Activated T-cell treated with anti-CD3 and anti-CD28 coated beads, Interleukin-2, amount 50 U/mL, for 4 hours (primary cell): ENCODE measurements at regions not wholly inside any gene's neighbourhood (a gene's known extent, or its start where the extent isn't known, plus 50 kb on each side); places are given as distances from the start of the nearest gene placed in this dataset.

Experiments used
- ATAC-seq, 2 donors: fragments of 200-7000 bp; cut with Tn5 transposase; one replicate each; pipeline ENCODE4 v1.10.0; 2021
- DNase-seq: peaks from one replicate; pipeline ENCODE4 v3.0.0-alpha.2; 2020
- H3K27me3 Mint-ChIP-seq: one replicate; pipeline ENCODE4 v1.8.0; 2021; ENCODE audit warnings: low read depth, mixed read lengths
- H3K36me3 Mint-ChIP-seq: one replicate; pipeline ENCODE4 v1.8.0; 2022; ENCODE audit warnings: mixed read lengths; ENCODE audit not compliant: insufficient read depth
- H3K4me1 Mint-ChIP-seq: one replicate; pipeline ENCODE4 v1.8.0; 2021; ENCODE audit warnings: low read depth, mixed read lengths
- H3K4me3 Mint-ChIP-seq: one replicate; pipeline ENCODE4 v1.8.0; 2021; ENCODE audit warnings: mild to moderate bottlenecking, moderate library complexity, mixed read lengths
- H3K9me3 Mint-ChIP-seq: one replicate; pipeline ENCODE4 v1.8.0; 2021; ENCODE audit warnings: mixed read lengths

GRCh38 chr13:37409756-37410155 lies 188.8 kb downstream of the POSTN start:
- Mint-ChIP-seq H3K4me3 (no peak overlapping the region), H3K36me3 (no peaks in the 10 kb centered on the region), H3K27me3 (no peaks in the 10 kb centered on the region), H3K9me3 (no peaks in the 10 kb centered on the region), H3K4me1 (no peaks in the 10 kb centered on the region)
- no peak for DNase-seq
- ATAC-seq = no peak

DNA sequence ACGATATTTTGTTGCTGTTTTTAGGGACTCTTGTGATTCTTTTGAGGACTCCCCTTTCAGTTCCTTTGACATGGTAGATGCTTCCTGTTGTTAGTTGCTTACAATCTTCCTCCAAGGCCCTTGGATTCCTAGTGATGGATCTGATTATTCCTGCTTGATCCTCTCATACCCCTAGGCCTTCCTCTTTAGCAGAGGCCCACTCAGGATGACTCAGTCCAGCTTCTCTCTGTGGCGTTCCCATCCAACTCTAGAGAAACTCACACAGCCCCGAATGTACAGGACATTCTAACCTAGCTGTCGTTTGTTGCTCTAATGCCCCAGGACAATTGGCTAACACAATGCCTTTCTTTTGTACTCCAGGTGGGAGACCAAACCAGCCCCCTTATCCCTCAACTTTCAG lies 191.4 kb downstream of the POSTN start:
- Mint-ChIP-seq H3K36me3 (no peaks in the 10 kb centered on the region), H3K4me3 (no peak overlapping the region), H3K4me1 (no peaks in the 10 kb centered on the region), H3K27me3 (no peaks in the 10 kb centered on the region), H3K9me3 (no peaks in the 10 kb centered on the region)
- no peak for DNase-seq
- ATAC-seq = no peak

DNA sequence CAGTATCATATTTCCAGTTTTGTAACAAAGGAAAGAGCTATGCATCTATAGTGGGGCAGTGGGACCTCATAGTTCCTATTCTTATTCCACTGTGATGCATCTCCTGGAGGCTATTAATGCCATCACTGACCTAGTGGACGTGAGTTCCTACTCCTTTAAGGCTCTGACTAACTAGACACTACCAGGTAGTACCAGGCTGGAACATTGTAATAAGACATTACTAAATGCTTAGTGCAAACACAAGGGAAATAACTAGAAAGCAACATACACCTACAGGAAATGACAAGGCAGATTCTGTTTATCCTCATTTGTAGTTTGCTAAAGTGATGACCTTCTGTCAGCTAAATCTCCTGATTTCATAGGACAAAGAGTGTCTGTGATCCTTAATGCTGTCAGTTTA lies 192.5 kb downstream of the POSTN start:
- no peaks in the 10 kb centered on the region for H3K9me3 Mint-ChIP-seq
- H3K4me1 Mint-ChIP-seq = no peaks in the 10 kb centered on the region
- ATAC-seq (no peak), DNase-seq (no peak)
- no peak overlapping the region for H3K4me3 Mint-ChIP-seq
- no peaks in the 10 kb centered on the region for H3K27me3 Mint-ChIP-seq
- H3K36me3 Mint-ChIP-seq = no peaks in the 10 kb centered on the region

DNA sequence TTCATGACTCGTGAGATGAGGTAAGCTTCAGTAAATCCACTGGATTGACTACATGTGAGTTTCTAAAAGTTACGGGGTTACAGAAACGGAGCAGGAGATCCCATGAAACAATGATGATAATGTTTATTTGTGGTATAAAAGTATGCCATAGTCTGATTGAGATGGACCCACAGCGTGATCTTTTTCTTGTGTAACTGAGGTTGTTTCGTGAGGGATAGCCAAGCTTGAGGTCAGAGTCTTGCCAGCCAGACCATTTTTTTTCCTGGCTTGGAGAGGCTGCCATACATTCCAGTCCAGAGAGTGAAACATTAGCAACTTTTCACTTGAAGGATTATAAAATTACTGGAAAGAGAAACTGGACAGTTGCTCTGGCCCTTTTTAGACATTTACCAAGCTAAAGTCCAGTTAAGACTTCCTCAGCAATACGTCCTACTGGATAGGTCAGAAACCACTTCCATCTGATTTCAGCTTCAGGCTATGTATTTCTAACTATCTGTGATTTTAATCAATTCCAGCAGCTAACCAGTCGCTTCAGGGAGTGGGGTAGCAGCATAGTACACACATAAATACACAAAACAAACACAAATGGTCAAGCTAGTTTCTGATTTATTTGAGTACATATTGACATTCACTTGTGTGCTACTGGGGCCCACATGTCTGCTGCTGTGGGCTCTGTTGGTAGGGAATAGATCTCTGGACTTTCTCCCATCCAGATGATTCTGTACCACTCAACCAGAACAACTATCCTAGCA lies 194.6 kb downstream of the POSTN start:
- ATAC-seq = no peak
- H3K4me1 Mint-ChIP-seq = no peaks in the 10 kb centered on the region
- H3K36me3 Mint-ChIP-seq = no peaks in the 10 kb centered on the region
- H3K4me3 Mint-ChIP-seq = no peak overlapping the region
- H3K27me3 Mint-ChIP-seq = no peaks in the 10 kb centered on the region
- no peak for DNase-seq
- H3K9me3 Mint-ChIP-seq = no peaks in the 10 kb centered on the region

- Mint-ChIP-seq H3K9me3 (peaks cover 4% of the 10 kb centered on the region), H3K4me1 (no peaks in the 10 kb centered on the region), H3K27me3 (no peaks in the 10 kb centered on the region), H3K36me3 (no peaks in the 10 kb centered on the region), H3K4me3 (no peak overlapping the region)
- no peak for ATAC-seq
- no peak for DNase-seq
Measured at GRCh38 chr13:37401721-37402120, 196.8 kb downstream of the POSTN start.

GRCh38 chr13:37397535-37397934 lies 201.0 kb downstream of the POSTN start:
- Mint-ChIP-seq H3K27me3 (no peaks in the 10 kb centered on the region), H3K36me3 (no peaks in the 10 kb centered on the region), H3K4me3 (no peak overlapping the region), H3K9me3 (peaks cover 7% of the 10 kb centered on the region), H3K4me1 (no peaks in the 10 kb centered on the region)
- DNase-seq (no peak), ATAC-seq (no peak)

GRCh38 chr13:37395544-37395943 lies 203.0 kb downstream of the POSTN start:
- H3K4me1 Mint-ChIP-seq = no peaks in the 10 kb centered on the region
- no peaks in the 10 kb centered on the region for H3K36me3 Mint-ChIP-seq
- DNase-seq (no peak), ATAC-seq (no peak)
- H3K27me3 Mint-ChIP-seq = peaks cover 3% of the 10 kb centered on the region
- no peak overlapping the region for H3K4me3 Mint-ChIP-seq
- H3K9me3 Mint-ChIP-seq = peaks cover 7% of the 10 kb centered on the region

DNA sequence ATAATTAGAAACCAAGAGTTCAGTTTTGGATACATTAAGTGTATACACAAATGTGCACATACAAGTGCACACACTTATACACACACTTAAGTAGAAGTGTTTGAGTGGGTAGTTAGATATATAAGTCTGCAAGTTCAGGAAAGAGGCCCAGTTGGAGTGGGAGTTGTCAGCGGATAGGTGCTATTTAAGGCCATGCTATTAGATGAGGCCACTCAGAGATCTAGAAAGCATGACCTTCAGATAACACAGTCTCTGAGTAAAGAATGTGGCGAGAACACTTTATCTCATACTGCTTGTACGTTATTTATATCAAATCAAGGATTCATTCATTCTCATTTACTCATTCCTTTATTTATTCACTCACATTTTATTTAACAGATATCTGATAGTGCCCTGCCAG lies 206.2 kb downstream of the POSTN start:
- no peak for ATAC-seq
- no peak overlapping the region for H3K4me3 Mint-ChIP-seq

GRCh38 chr13:37390735-37391134 lies 207.8 kb downstream of the POSTN start:
- Mint-ChIP-seq H3K27me3 (peaks cover 3% of the 10 kb centered on the region), H3K4me3 (no peak overlapping the region), H3K36me3 (no peaks in the 10 kb centered on the region), H3K4me1 (no peaks in the 10 kb centered on the region), H3K9me3 (peaks cover 3% of the 10 kb centered on the region)
- no peak for ATAC-seq
- DNase-seq = no peak

More for the DNA sequence above, 206.2 kb downstream of the POSTN start:
- Mint-ChIP-seq H3K9me3 (peaks cover 4% of the 10 kb centered on the region), H3K4me1 (no peaks in the 10 kb centered on the region), H3K27me3 (peaks cover 3% of the 10 kb centered on the region), H3K36me3 (no peaks in the 10 kb centered on the region)
- no peak for DNase-seq

DNA sequence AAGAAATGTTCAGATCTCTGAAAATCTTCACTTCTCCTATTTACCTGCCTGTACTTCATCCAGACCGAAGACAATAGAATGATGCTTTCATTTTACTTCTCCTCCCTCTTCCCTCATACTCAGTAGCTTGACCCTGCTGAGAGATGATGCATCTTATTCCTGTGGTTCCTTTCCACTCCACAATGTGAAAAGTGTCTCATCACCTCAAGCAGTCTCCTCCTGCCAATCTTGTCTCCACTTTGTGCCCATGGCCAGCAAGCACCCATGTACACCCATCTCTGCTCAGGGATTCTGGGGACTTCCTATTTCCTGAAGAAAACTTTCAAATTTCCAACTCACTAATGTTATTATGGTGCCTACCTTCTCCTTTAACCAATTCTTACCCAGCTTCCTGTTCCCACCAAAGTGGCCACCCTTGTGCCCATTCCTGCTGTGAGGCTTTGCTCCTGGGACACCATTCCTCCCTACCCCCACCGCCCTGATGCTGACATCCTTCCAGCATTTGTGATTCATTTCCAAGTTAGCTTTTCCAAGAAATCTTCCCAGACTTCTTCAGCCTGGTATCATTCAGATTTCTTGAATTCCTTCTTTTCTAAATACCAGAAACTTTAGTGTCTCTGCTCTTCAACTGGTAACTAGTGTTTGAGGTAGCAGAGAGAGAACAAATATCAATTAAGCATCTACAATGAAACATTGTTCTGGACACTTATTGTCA lies 212.5 kb downstream of the POSTN start:
- ATAC-seq = no peak
- no peak for DNase-seq
- H3K36me3 Mint-ChIP-seq = no peaks in the 10 kb centered on the region
- no peaks in the 10 kb centered on the region for H3K4me1 Mint-ChIP-seq
- no peak overlapping the region for H3K4me3 Mint-ChIP-seq
- no peaks in the 10 kb centered on the region for H3K9me3 Mint-ChIP-seq
- no peaks in the 10 kb centered on the region for H3K27me3 Mint-ChIP-seq

DNA sequence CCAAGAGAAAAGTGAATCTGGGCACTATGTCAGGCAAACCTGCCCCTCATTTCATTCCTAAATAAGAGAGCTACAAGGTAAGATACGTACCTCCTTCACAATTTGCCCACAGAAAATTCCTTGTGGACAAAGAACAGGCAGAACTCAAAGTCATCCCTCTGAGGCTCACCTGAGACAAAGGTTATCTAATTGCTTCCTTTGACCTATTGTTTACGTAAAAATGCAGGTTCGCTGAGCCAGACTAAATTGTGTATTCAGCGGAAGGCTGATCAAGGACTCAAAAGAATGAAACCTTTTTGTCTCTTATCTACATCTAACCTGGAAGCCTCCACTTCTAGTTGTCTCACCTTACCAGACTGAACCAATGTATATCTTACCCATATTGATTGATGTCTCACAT lies 213.3 kb downstream of the POSTN start:
- Mint-ChIP-seq H3K27me3 (no peaks in the 10 kb centered on the region), H3K4me3 (no peak overlapping the region), H3K4me1 (no peaks in the 10 kb centered on the region), H3K9me3 (peaks cover 3% of the 10 kb centered on the region), H3K36me3 (no peaks in the 10 kb centered on the region)
- ATAC-seq = no peak
- DNase-seq = no peak

GRCh38 chr13:37383856-37384370 lies 214.7 kb downstream of the POSTN start:
- Mint-ChIP-seq H3K27me3 (no peaks in the 10 kb centered on the region), H3K4me1 (no peaks in the 10 kb centered on the region), H3K36me3 (no peaks in the 10 kb centered on the region), H3K4me3 (no peak overlapping the region), H3K9me3 (peaks cover 4% of the 10 kb centered on the region)
- ATAC-seq (no peak), DNase-seq (no peak)

GRCh38 chr13:37383046-37383445 lies 215.5 kb downstream of the POSTN start:
- DNase-seq (no peak), ATAC-seq (no peak)
- H3K27me3 Mint-ChIP-seq = no peaks in the 10 kb centered on the region

GRCh38 chr13:37382146-37382545 lies 216.4 kb downstream of the POSTN start:
- Mint-ChIP-seq H3K4me3 (no peak overlapping the region), H3K27me3 (no peaks in the 10 kb centered on the region), H3K9me3 (peaks cover 4% of the 10 kb centered on the region), H3K4me1 (no peaks in the 10 kb centered on the region), H3K36me3 (no peaks in the 10 kb centered on the region)
- ATAC-seq (no peak), DNase-seq (no peak)

More at GRCh38 chr13:37383046-37383445, 215.5 kb downstream of the POSTN start:
- Mint-ChIP-seq H3K36me3 (no peaks in the 10 kb centered on the region), H3K9me3 (peaks cover 4% of the 10 kb centered on the region), H3K4me3 (no peak overlapping the region), H3K4me1 (no peaks in the 10 kb centered on the region)

GRCh38 chr13:37381502-37381901 lies 217.1 kb downstream of the POSTN start:
- no peak for DNase-seq
- no peak for ATAC-seq
- peaks cover 4% of the 10 kb centered on the region for H3K9me3 Mint-ChIP-seq
- H3K4me3 Mint-ChIP-seq = no peak overlapping the region
- H3K27me3 Mint-ChIP-seq = no peaks in the 10 kb centered on the region
- no peaks in the 10 kb centered on the region for H3K4me1 Mint-ChIP-seq
- no peaks in the 10 kb centered on the region for H3K36me3 Mint-ChIP-seq
